NCI-H187 treated with DMSO at 0.1 percent for 48 hours (cell line): ENCODE measurements at regions not wholly inside any gene's neighbourhood (a gene's known extent, or its start where the extent isn't known, plus 50 kb on each side); places are given as distances from the start of the nearest gene placed in this dataset.
"Not testable (repeated sequence)": the region's sequence is repeated elsewhere in the genome, so short reads cannot be mapped to it uniquely, and the experiment has no call there.

Source experiments
- DNase-seq: peaks from one replicate; lab custom pipeline; 2025; lab: John Stamatoyannopoulos, UW

DNA sequence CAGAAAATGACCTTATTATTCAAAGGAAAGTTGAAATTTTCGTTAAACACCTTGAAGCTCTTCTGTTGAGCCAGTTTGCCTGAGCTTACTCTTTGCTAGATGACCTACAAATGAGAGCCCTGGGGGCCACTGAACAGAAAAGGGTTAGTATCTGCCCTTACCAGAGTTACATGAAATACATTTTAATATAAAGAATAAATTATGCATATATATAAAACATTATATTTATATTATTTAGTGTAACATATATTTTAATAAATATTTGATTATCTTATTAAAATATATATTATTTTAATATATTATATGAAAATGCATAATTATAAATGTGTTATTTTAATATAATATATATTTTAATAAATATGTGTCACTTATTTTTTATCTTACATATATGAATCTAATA is 628.4 kb upstream of the TPK1 start:
- no peak for DNase-seq

DNA sequence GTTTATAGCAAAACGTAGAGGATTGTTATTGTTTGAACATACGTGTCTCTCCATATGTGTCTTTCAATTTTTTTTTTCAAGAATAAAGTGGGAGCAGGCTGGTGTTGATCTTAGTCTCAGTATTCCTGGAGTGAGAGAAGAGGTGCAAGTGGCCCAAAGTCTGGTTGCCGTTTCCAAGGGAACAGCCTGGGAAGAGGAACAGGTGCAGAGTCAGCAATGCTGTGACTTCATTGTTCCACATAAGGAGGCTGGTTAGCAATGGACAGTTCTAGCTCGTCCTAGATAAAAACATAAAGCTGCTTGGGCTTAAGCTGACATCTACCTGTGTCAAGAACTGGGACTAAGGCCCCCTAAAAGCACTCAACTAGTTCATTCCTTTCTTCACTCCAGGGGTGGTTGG is 626.6 kb upstream of the TPK1 start:
- DNase-seq: no peak

DNA sequence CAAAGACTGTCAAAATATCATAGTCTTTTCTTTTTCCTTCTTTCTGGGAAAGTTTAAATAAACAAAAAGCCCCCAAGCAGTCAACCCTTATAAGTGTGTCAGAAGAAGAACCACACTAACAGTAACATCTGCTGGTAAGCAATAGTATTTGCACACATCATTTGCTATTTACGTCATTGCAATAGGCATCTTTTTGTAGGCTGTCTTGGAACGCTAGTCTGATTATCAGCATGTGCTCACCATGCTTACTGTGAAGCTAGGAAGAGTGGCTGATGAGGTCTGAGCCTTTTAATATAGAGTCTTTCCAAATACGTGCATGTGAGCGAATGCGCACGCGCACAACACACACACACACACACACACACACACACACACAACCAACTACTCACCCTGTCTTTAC is 599.0 kb upstream of the TPK1 start:
- no peak for DNase-seq

DNA sequence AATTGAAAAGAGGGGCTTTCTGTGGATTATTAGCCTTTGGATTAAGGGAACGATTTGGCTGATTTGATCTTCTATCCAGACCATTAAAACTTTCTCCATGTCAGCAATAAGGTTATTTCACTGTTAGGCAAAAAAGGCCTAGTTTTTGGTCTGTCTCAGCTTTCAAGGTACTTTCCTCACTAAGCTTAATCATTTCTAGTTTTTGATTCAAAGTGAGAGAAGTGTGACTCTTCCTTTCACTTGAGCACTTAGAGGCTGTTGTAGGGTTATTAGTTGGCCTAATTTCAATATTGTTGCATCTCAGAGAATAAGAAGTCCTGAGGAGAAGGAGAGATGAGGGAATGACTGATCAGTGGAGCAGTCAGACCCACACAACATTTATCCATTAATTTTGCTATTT is 596.0 kb upstream of the TPK1 start:
- no peak for DNase-seq

DNA sequence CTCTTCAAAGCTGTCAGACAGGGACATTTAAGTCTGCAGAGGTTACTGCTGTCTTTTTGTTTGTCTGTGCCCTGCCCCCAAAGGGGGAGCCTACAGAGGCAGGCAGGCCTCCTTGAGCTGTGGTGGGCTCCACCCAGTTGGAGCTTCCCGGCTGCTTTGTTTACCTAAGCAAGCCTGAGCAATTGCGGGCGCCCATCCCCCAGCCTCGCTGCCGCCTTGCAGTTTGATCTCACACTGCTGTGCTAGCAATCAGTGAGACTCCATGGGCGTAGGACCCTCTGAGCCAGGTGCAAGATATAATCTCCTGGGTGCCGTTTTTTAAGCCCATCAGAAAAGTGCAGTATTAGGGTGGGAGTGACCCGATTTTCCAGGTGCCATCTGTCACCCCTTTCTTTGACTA is 582.6 kb upstream of the TPK1 start:
- not testable (repeated sequence) for DNase-seq

DNA sequence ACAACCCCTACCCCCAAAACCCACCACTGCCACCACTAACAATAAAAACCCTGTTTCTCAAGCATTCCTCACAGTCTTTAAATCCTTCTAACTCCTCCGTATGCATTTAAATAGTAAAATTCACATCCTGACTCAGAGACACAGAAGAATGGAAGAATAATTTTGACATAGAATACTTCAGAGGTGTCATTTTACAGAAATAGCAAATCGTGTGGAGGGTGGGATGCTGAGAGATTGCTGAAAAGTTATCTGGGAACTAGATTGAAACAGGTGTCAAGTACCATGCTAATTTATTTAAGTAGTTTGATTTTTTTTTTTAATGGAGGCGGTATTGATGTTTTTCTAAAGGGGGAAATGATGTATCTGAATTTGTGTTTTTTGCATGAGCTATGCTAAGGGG is 575.2 kb upstream of the TPK1 start:
- DNase-seq: no peak

DNA sequence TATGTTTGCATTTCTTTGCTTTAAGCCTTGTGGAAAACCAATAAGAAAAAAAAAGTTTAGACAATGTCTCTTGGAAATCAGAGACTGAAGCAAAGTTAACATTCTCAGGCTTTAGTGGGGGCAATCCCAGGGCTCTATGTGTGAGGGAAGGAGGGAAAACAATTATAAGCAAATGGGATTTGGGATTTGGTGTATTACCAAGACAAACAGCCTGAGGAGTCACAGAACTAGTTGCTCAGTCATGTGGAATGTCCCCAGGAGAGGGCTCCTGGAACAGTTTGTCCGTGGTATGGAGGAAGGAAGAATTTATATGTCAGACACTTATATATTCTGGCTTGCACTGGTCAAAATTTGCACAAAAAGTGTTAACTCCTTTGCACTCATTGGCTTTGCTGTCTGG is 562.9 kb upstream of the TPK1 start:
- no peak for DNase-seq

DNA sequence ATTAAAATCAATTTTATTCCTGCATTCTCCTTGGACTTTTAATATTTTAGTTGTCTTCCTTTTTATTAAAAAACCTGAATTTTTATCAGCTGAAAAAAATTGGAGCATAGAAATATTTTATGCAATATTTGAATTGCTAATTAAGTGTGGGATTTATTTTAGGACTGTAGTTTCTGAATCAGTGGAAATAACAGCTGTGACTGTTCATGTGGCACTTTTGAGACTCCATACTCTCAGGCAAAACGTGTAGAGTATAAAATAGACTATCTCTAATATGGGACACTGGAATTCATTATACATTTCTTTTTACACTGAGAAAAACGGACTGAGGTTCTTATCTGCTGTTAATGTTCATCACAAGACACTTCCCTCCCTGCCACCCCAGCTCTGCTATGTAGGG is 558.3 kb upstream of the TPK1 start:
- DNase-seq: no peak

DNA sequence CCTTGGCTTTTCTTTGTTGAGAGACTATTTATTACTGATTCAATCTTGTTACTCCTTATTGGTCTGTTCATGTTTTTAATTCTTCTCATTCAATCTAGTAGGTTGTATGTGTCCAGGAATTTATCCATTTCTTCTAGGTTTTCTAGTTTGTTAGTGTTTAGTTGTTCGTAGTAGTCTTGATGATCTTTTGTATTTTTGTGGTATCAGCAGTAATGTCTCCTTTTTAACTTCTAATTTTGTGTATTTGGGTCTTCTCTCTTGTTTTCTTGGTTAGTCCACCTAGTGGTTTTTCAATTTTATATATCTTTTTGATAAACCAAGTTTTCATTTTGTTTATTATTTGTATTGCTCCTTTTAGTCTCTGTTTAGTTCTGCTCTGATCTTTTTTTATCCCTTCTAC is 546.9 kb upstream of the TPK1 start:
- DNase-seq: no peak

DNA sequence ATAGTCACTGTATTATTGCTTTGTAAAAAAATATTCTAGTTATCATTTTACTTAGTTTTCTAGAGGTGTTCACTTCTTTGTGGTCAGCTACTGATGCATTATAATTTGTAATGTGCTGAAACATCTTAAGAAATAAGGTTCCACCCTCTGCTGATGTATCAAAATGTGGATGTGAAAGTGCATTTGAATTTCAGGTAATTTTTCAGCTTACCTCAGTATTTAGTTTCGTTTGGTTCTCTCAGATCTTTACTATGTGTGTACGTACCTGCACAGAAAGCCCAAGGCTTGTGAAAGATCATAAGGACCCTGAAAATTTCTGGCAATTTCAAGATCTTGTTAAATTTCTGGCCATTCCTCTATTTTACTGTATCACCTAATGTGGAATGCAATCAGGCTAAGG is 542.3 kb upstream of the TPK1 start:
- DNase-seq: no peak

DNA sequence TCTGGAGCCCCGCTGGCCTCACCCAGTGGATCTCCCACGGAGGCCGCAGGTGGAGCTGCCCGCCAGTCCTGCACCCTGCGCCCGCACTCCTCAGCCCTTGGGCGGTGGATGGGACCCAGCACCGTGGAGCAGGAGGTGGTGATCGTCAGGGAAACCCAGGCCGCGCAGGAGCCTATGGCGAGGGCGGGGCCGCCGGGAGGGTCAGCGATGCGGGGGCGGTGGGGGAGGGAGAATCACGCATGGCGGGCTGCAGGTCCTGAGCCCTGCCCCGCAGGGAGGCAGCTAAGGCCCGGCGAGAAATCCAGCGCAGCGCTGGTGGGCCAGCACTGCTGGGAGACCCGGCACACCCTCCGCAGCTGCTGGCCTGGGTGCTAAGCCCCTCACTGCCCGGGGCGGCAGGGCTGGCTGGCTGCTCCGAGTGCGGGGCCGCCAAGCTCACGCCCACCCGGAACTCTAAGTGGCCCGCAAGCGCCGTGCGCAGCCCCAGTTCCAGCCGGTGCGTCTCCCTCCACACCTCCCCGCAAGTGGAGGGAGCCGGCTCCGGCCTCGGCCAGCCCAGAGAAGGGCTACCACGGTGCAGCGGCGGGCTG is 524.8 kb upstream of the TPK1 start:
- DNase-seq: no peak

DNA sequence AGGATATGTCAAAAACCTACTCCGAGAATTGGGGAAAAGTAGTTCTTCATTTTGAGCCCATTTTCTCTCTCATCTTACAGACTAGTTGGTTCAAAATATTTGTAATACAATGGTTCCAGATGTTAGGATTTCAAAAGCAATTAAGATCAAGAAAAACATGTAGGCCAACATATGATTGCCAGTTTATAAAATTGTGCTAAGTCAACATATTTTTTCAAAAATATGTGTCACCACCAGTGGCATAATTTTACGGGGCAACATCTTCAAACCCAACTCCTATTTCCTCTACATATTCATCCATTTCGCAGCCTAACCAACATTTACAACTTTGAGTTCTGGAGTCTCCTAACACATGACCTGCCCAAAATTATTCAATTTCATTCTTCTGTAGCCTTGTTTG is 514.5 kb upstream of the TPK1 start:
- DNase-seq: no peak

DNA sequence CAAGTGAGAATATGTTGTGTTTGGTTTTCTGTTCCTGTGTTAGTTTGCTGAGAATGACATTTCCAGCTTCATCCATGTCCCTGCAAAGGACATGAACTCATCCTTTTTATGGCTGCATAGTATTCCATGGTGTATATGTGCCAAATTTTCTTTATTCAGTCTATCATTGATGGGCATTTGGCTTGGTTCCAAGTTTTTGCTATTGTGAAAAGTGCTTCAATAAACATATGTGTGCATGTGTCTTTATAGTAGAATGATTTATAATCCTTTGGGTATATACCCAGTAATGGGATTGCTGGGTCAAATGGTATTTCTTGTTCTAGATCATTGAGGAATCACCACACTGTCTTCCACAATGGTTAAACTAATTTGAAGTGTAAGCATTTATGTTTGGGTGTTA is 513.6 kb upstream of the TPK1 start:
- DNase-seq: not testable (repeated sequence)

DNA sequence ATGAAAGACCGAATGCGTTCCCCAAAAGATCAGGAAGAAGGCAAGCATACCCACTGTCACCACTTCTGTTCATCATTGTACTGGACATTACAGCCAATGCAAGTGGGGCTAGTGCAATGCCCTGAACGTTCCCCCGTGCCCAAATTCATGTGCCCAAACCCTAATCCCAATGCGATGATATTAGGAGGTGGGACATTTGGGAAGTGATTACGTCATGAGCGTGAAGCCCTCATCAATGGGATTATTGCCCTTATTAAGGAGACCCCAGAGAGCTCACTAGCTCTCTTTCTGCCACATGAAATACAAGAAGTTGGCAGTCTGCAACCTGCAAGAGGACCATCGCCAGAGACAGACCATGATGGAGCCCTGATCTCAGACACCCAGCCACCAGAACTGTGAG is 511.4 kb upstream of the TPK1 start:
- DNase-seq: no peak

DNA sequence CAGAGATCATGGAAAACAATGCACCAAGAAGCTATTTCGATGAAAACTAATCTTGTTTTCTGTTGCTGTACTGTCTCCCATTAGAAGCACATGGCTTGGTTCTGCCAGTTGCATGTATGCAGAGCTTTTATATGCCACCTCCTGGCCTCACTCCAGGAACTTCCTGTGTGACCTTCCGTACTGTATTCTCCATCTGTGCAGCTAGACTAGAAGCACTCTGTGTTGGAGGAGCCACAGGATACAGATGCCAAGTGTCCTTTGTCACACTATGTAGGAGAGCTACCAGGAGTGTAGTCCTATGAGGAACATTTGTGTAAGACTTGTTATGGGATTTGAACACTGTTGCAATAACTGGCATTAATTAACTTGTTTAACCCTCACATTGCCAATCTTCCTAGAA is 503.5 kb upstream of the TPK1 start:
- no peak for DNase-seq

DNA sequence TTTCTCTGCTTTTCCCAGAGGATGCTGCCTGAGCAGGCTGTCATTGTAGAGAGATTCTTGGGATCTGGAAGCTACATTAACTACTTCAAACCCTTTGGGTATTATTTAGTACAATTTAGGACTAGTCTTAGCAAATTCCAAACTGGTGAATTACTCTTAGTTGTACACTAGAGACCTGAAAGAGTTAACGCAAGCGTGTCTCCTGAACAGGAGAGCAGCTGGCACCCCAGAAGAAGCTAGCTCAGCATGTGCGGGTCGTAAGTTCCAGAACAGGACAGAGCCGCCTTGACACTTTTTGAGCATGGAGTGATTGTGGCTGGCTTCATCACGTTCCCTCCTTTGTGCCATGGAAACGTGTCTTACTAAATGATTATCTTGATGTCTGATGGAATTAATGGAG is 495.7 kb upstream of the TPK1 start:
- no peak for DNase-seq

DNA sequence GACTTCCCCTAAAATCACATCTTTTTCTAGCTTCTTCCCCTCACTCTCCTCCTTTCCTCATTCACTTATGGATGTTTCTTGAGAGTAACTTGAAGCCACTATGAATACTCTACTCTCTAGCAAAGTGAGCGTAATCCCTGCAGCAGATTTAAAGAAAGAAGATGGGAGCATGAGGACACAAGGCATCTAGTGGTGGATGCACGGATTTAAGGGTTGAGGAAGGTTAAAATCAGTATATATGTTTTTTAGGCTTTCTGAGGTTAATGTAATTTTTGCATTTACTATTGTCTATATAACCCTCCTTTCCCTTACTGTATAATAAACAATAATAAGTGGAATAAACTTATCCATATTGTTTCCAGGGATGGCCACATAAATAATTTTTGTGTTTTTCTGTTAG is 495.2 kb upstream of the TPK1 start:
- DNase-seq: no peak

DNA sequence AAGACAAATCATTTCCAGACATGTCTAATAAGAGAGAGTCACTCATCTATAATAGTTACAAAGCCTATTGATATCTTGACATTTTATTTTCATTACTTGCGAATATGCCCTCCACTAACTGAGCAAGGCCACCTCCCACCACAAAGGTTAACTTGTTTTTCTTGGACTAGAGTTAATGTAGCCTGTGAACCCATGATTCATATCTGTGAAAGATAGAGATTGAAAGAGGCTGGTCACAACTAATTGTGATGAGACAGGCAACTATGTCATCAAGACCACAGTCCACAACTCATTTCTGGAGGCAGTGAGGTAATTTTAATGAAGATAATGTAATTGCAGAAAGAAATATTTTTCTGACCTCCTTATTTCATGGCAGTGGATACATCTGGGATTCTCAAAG is 491.8 kb upstream of the TPK1 start:
- DNase-seq: no peak

DNA sequence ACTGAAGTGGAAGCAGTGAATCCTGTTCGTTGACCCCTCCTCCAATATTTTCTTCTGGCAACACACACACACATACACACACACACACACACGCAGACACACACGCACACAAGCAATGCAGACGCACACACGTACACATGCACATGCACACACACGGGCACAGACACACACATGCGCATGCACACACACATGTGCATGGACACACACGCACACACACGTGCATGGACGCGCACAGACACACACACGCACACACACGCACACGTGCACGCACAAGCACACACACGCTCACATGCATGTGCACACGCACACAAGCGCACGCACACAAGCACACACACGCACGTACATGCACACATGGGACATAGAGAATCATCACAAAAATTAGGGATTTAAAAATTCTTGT is 488.2 kb upstream of the TPK1 start:
- no peak for DNase-seq

DNA sequence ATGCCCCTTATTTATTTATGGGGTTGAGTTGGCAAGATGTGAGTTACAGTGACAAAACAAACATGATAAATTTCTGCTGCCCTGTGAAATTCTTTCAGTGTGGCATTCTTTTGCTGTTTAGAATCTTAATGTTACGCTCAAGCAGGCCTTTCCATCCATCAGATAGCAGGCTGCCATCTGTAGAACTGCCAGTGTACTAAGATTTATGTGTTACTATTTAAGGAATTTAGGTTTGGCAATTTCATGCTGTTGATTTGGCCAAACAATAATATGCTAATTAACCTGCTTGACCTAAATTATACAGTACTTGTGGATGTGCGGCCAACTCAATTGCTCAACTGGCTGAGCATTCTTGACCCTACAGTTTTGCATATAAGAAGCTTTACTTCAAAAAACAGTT is 477.7 kb upstream of the TPK1 start:
- no peak for DNase-seq

DNA sequence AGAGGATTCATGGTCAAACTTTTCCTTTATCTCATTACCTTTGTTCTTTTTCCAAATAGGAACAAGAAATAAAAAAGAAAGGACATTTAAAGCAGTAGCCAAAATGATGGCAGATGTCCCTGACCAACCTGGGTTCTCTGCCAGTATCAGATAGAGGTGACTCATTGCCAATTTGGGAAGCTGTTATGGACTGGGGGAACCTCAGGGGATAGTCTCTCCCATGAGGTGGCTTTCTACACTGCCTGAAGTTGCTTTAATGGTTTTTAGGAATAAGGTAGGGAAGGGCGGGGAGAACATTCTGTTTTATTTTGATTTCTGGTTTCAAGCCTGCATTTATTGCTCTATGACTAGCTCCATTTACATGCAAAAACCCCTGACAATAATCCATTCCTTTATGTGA is 457.9 kb upstream of the TPK1 start:
- DNase-seq: no peak

DNA sequence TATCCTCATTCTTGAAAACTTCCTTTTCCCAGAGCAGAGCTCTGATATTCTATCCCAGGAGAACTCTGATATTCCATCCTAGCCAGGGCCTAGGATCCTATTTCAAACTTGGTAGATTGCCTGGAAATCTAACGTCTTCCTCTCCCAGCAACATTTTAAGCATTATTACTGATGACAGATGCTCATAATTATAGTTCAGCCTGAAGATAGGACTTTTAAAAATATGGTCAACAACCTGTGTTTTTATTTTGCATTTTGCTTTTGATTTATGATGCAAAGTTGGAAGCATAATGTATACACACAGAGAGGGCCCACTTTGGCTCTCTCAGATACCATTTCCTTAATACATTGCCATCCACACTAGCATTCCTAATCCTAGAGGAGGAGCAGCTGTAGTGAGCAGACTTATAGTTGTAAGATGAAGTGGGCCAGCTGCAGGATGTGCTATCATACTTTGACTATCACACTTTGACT is 457.4 kb upstream of the TPK1 start:
- no peak for DNase-seq

DNA sequence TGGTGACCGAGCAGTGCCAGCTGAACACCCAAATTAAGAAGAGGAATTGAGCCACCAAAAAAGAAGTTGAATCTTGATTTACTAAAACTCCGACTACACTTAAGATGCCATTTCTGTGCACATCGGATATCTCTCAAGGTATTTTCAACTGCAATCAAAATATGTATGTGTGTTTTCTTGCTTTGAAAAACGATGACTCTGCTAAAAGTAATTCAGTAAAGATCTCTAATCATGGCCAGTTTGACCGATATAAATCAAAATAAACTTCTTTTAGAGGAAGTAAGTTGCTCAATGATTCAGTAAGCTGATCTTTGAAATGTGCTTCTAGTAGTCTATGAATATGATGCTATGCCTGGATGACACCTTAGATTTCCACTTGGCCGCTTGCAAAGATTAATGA is 453.5 kb upstream of the TPK1 start:
- DNase-seq: no peak

DNA sequence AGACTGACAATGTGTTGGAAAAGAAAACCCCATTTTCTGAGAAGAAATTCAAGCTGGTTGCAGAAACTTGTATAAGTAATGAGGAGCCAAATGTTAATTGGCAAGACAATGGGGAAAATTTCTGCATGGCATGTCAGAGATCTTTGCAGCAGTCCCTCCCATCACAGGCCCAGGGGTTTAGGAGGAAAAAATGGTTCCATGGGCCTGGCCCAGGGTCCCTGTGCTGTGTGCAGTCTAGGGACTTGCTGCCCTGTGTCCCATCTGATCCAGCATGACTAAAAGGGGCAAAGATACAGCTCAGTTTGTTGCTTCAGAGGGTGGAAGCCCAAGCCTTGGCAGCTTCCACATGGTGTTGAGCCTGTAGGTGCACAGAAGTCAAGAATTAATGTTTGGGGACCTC is 440.3 kb upstream of the TPK1 start:
- DNase-seq: no peak
